NCI-H146 (cell line): ENCODE measurements at regions not wholly inside any gene's neighbourhood (a gene's known extent, or its start where the extent isn't known, plus 50 kb on each side); places are given as distances from the start of the nearest gene placed in this dataset.
"Not testable (repeated sequence)": the region's sequence is repeated elsewhere in the genome, so short reads cannot be mapped to it uniquely, and the experiment has no call there.

Source experiments
- DNase-seq: peaks from one replicate; lab custom pipeline; 2025; lab: John Stamatoyannopoulos, UW

DNA sequence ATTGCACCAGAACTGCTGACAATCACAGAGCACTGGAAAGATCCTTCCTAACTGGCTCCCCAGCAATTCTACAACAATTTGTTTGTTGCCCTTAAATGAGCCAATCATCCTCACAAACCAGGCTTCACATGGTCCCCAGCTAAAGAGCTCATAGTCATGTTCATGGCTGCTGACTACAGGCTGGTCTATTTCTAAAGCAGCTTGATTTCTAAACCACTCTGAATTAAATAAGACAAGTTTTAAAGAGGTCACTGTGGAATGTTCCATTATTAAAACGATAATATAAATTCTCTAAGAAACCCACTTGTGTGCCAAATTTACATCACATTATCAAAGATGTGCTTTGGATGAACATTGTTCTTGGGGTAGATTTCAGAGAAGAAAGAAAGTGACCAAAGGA, 110.7 kb downstream of the COPS8 start:
- peak; percentile 36 for DNase-seq

DNA sequence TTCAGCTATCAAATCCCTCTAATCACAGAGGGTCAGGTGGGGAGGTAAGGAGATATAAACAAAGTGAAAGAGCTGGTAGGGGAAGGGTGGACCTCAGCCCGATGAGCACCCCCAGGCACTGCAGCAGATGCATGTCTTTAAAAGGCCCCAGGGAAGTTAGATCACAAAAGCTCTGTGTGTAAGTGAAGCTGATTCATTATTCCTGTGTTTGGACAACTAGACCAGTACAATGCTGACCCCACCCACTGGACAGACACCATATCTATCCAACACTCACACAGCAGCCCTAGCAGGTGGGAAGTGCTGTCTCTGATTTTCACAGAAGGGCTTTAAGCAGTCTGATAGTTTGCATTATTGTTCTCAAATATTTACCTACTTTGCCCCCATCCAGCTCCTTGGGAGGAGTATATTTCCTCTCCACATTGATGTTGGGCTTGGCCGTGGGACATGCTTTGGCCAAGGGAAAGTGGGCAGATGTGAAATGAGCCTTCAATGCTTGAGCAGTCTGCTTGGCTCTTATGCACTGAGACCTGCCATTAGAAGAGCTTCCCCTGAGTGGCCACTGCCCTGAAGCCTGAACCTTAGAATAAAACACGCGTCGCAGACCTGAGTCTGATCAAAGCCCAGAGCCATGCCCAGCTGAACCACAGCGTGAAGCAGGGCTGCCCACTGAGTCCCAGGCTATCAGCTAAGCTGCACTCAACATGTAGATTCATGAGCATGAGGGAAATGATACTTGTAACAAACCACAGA, 111.4 kb downstream of the COPS8 start:
- DNase-seq: peak; percentile 99

DNA sequence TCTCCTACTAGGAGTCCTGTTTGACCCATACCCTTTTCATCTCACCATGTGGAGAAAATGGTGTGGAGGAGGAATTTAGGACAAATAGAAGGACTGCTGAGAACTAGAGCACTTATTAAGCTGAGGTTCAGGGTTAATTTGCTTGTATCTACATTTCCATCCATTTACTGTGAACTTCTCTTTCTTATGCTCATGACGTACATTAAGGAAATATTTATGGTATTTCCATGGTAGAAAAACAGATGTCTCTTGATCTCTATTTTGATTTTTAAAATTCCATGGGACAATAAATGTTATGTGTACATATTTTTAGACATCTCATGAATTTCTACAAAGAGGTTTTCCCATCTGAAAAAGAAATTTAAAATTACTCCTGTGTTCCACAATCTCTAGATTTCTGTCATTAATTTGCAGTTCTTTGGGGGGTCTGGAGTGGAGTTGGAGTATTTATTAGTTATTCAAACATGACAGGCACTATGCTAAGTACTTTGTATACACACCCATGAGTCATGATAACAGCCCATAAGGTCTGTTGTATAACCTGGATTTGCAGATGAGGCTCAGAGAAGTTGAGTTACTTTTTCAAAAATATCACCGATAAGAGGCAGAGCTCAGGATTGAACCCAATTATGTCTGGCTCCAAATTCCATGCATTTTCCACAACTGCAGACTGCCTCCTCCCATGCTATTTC, 112.6 kb downstream of the COPS8 start:
- peak; percentile 13 for DNase-seq

DNA sequence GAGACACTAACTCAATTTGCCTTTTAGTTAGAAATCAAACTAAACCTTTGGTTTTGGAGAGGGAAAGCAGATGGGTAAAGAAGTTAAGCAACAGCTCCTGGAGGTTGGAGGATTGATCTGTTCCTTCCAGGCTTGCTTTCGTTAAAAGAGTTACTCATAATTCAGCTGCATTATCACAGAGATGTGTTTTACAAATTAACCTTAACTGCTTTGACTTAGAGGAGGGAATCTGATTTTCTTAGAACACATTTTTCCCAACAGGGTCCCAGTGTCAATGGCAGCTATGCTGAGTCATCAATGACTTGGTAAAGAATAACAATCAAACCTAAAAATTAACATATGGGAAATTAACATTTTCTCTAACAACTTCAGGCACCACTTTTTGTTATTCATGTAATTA, 113.4 kb downstream of the COPS8 start:
- no peak for DNase-seq

DNA sequence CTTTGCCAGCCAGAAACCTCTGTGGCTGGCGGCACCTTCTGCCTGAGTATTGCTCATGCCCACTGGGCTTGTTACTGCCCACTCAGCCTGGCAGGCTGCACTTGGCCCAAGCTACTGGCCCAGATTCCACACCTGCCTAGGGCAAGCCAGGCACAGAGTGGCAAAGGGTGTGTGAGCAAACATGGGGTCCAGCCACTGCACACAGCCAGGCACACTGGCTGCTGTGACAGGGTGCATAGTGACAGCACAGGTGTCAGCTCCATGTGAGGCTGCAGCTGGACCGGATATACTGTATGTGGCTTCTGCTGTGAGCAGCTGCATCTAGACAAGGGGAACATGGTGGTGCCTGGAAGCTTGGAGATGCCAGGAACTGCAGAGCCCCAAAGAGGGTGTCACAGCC, 113.9 kb downstream of the COPS8 start:
- no peak for DNase-seq

DNA sequence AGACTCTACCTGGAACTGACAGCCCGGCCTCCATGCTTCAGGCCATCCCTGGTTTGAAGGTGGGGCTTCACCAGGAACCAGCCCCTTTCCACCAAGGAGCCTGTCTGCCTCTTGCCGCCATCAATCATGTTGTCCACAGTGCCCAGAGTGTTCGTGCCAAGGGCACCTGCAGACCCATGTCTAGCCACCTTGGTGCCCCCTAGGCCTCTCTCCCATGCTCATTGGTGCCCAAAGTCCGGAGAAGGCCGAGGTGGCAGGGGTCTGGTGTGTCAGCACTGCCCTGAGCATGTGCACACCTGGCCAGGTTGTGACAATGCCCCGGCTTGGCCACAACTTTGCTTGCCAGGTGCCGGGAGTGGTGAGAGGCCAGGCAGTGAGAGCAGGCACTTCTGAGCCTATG, 114.8 kb downstream of the COPS8 start:
- DNase-seq: no peak

DNA sequence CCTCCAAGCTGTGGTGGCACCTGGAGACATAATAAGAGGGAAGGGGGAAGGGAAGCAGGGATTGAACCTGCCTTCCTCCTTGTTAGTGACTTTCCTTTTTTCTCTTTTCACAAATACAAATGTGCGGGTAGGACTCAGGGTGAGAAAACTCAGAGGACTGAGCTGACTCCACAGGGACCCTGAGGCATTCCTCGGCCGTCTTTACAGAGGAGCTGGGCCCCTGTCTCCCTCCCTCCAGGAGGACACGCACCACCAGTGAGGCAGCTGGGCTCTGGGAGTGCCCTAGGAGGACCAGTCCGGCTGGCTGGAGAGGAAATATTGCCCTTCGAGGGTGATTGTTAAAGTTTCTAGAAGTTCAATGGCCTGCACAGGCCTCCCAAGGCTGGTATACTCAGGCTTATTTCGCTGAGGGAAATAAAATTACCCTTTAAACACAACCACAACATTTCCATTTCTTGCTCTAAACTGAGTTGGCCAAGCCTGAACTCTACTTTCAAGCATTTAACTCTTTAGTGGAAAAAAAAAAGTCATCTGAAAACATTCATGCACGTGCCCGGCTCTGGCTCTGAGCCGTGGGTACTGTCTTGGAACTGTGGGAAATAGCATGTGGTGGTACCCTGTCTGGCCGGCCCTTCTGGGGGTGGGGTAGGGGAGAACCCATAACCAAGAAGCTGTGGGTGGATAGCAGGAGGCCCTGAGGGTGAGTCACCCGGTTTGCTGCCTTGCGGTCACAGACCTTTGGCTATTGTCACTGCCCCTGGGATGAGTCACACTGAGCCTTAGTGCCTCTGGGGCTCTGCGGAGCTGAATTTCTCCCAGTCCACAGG, 116.0 kb downstream of the COPS8 start:
- no peak for DNase-seq

DNA sequence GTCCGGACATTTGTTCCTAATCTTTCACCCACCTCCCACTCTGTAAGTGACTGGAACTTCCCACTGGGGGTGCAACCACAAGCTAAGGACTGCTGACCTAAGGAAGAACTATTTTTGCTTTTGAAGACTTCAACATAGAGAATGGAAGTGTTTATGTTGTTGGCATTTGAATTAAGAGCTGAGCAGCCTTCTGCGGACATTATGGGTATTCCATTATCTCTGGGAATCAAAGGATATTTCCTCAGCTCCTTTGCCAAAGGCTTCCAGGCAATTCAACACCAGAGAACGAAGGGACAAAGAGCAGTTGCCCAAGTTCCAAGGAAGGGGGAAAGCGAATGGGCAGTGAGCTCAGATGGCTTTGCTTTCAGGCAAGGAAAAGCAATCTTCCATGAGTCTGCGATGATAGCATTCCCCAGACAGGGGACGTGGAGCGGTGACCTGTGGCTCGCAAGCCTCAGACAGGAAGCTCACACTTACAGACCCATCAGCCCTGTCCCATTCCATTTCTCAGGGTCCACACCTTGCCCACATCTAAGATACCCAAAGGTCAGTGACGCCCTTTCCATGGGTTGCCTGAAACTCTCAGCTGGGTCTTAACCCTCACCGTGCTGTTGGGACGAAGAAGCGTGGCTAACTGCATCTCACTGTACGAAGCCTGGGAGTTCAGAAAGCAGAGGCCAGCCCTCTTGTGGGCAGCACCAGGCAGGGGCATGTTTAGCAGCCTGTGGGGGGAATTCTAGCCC, 116.8 kb downstream of the COPS8 start:
- DNase-seq: no peak

DNA sequence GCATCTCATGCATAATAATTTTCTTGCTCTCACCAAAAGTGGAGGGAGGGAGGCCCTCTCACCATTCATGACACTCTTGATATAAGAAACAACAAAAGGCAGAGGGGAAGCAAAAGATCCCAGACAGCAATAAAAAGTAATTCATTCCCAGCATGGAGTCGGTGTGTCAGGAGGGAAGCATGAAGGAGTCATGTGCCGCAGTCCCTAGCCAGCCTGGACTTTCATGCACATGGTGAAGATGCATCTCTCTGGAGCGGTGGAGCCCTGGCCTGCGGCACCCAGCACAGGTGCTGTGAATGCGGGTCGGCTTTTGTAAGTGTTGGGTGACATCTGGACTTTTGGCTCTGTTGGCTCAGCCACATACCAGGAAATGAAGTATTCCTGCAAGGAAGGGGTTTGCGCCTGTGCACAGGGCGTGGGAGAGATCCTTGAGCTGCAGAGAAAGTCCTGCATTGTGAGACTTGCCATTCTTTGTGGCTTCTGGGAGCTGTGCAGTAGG, 119.4 kb downstream of the COPS8 start:
- DNase-seq: peak; percentile 21

DNA sequence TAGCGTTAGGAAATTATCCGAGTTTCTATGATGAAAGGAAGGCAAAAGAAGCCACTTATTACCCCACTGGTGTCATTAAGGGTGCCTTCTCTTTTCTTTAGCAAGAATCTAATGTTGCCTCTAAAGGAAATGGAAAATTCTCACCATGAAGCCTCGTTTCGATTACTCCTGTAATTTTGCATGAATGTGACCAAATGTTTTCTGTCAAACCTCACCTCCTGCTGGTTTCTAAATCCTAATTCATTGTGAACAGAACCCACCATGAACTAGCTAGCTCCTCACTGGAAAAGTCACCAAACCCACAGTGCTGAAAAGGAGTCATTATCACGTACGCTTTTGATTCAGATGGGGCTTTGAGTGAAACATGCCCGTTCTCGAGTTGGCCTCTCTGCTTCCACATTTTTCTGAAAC, 119.9 kb downstream of the COPS8 start:
- DNase-seq: peak; percentile 17

DNA sequence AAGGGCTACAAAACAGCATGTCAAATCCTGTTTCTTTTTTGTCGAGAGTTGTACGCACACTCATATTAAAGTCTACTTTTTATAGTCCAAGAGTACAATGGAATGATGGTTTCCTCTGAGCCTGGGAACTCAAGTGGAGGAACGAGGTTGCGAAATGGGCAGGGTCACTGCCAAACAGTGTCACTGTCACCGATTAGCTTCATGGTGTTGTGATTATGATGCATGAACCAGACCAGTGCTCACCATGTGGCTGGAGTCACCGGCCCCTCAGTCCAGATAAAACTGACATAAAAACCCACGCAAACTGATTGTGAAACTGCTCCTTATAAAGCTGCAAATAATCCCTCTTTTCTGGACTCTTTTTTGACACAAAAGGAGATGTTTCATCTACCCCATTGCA, 122.0 kb downstream of the COPS8 start:
- no peak for DNase-seq

DNA sequence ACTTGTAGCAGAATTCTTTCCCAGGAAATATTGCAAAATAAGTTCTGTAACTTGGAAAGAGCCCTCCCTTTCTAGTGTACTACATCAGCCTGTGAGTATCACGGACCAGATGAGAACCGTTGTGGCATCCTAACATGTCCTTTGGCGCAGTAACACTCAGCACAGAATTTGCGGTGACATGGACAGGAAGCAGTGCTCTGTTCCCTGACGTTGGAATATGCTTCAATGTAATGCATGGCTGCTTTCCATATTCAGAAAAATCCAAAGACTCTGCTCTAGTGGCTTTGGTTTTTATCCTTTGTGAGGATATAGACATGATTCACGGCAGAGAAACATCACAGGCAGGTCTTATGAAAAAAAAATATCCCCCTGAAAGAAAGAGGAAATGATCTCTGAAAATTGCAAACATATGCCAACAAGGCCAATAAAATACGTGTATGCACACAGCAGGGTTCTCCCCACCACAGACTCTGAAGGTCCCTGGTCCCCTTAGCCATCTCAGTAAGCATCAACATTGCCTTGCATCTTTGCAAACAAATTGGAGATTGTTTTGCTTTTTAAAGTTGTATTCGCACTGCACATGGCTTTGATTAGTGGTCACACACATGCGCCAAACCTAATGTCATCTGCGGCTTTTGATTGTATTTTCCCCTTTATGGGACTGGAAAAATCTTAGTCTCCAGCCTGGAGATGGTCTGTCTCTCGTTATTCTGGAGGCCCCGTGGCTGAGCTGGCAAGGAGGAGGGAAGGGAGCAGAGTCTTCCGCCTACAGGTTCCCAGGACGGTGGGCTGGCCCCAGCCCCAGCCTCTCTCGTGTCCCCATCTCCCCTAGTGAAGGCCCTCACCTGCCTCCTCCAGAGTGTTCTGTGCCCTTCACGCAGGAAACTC, 122.9 kb downstream of the COPS8 start:
- no peak for DNase-seq

DNA sequence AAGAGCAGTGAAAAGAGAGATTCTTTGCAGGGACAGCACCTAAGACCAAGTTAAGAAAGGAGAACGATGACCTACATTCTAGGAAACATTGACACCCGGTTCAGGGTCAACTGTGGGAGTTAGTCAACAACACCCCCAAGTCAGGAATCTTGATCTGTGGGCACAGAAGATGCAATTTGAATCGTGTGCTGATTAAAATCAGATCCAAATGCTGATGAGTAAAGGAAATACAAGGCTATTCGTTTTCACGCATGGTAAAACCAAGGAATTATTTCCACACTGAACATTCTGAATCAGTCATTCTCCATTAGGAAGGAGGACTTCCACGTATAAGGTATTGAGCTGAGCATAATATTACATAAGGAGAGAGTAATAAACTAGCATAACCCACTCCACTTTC, 124.2 kb downstream of the COPS8 start:
- DNase-seq: no peak

DNA sequence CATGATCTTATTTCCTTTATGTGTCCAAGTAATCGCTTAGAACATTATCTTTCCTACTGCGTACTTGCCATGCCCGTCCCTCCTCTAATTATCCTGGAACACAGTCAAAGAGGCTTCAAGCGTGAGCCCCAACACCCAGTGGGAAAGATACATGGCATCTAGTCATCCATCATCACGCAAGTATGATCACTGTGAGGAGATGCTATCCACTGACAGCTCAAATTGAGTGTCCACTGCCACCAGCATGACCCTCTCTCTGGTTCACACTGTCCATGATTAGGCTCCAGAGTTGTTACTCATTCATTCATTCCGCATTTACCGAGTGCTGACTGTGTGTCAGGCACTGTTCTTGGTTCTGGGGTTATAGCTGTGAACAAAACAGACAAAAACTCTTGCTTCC, 124.6 kb downstream of the COPS8 start:
- no peak for DNase-seq

DNA sequence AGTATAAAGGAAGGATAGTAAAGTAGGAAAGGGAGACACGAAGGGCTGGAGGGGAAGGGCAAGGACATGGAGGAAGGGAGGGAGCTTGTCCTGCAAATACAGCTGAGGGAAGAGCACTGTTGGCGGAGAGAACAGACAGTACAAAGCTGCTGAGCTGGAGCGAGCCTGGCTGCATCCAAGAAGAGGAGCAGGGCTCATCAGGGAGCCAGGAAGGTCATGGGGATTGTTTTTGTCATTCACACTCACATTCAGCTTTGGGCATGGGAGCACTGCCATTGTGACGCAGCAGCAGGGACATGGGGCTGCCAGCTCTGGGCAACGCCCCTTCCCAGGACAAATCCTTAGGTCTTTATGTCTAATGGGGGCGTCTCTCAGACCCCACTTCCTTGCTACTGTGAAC, 125.1 kb downstream of the COPS8 start:
- DNase-seq: no peak

DNA sequence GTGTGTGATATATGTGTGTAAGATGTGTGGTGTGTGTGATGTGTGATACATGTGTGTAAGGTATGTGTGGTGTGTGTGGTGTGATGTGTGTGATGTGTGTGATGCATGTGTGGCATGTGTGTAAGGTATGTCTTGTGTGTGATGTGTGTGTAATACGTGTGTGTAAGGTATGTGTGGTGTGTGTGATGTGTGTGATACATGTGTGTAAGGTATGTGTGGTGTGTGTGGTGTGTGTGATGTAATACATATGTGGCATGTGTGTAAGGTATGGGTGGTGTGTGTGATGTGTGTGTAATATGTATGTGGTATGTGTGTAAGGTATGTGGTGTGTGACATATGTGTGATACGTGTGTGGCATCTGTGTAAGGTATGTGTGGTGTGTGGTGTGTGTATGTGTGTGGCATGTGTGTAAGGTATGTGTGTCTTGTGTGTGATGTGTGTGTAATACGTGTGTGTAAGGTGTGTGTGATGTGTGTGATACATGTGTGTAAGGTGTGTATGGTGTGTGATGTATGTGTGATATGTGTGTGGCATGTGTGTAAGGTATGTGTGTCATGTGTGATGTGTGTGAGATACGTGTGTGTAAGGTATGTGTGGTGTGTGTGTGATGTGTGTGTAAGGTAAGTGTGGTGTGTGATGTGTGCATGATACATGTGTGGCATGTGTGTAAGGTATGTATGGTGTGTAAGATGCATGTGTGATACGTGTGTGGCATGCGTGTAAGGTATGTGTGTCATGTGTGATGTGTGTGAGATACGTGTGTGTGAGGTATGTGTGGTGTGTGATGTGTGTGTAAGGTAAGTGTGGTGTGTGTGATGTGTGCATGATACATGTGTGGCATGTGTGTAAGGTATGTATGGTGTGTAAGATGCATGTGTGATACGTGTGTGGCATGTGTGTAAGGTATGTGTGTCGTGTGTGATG, 126.9 kb downstream of the COPS8 start:
- not testable (repeated sequence) for DNase-seq

DNA sequence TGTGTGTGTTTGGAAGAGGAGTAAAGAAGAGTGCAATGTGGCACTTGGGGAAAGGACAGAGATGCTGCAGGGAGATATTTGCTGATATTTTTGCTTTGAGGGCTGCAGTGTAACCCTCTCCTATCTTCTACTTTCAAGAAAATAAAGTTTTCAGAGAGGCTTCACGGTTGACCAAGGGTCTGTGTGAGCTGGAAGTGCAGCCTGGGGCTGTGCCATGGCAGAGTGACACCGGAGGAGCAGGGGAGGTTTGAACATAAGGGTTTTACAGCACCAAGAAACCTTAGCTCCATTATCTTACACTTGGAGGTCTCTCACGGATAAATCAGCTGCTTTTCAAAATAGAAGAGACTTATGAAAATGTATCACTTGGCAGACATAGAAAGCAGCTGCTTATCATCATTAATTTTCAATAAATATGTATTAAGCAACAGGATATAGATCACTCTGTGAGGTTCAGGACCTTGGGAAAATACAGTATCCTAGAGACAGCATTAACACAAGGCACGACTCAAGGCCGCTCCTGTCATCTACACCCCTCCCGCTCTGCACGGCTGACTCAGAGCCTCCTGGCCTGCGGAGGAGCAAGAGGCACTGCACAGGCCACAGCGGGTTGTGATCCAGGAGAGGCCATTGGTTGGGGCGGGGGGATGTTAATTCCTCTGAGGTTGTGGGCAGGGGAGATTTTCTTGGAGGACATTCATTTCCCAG, 127.8 kb downstream of the COPS8 start:
- DNase-seq: no peak

DNA sequence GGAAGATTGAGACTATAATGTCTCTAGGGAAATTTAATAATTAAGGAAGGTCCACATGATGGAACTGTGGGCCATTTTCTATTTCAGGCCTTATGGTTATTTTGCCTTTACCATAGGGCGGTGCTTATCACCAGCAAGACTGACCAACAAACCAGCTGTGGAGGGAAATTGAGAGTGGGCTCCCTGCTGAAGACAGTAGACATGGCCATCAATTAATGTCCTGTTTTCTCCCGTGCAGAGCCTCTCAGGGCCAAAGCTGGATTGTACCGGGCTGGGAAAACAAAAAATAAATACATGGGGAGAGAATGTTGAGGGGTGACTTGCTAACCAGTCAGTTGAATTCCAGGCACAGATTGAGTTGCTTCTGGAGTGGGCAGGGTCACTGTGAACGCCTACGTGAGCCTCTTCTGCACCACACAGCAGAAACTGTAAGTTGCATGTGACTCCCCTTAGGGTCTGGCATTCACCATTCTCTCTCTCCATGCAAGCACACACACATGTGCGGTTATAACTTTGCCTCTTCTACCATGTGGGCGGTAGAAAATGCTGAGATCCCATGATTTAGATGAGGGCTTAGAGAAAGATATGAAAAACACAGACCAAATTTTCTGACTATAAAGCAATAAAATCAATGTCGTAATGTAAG, 128.5 kb downstream of the COPS8 start:
- no peak for DNase-seq

DNA sequence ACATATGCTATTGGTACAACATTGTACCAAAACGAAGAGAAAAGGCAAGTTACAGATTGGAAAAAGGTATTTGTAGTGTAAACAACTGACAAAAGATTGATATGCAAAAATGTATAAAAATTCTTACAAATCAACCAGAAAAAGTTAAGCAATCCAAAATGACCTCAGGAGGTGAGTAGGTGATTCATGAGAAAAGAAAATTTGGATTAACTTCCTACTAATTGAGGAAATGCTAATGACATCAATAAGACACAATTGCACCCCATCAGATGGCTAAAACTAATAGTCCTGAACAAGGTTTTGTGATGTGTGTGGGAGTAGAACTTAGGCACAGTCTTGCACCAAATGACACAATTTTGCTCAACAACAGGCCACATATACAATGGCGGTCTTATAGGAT, 129.3 kb downstream of the COPS8 start:
- DNase-seq: no peak
